Right lobe of liver (tissue), 4 donors: ENCODE measurements at regions not wholly inside any gene's neighbourhood (a gene's known extent, or its start where the extent isn't known, plus 50 kb on each side); places are given as distances from the start of the nearest gene placed in this dataset.

ENCODE experiments used
- CTCF ChIP-seq, 4 donors: fragments of 200-600 bp in 3 of 4; fragments of 450-650 bp in 1 of 4; IDR thresholded peaks; one replicate each; pipeline versions ENCODE4 v1.5.1 to v1.8.0; 2016 to 2022; ENCODE audit warnings: antibody characterized with exemption in 4 of 4, mild to moderate bottlenecking in 2 of 4
- POLR2A ChIP-seq: fragments of 450-650 bp; IDR thresholded peaks from one replicate; pipeline ENCODE4 v1.6.1; 2017; ENCODE audit warnings: antibody characterized with exemption, mild to moderate bottlenecking
- donor health status: DM: no; HTN: no; CAD: no.
- donor health status: DM: no; HTN: no; CAD: no.
- donor health status: DM: no; HTN: yes; CAD: no.

- TF ChIP-seq CTCF (IDR thresholded peaks at IDR 0.05): no peak
- TF ChIP-seq POLR2A: no peak
Measured at GRCh38 chr15:93179072-93179471, 90.1 kb upstream of the RGMA start.
